GM21528 (cell line): ENCODE measurements at regions not wholly inside any gene's neighbourhood (a gene's known extent, or its start where the extent isn't known, plus 50 kb on each side); places are given as distances from the start of the nearest gene placed in this dataset.
"Not testable (repeated sequence)": the region's sequence is repeated elsewhere in the genome, so short reads cannot be mapped to it uniquely, and the experiment has no call there.

Source experiments
- ATAC-seq: cut with Tn5 transposase; IDR thresholded peaks from one replicate; pipeline ENCODE4 v1.9.1; 2021; ENCODE audit warnings: mild to moderate bottlenecking, moderate library complexity; ENCODE audit not compliant: unreplicated experiment, low FRiP score

GRCh38 chr4:128758314-128758922 is 51.1 kb upstream of the JADE1 start:
- no peak for ATAC-seq

DNA sequence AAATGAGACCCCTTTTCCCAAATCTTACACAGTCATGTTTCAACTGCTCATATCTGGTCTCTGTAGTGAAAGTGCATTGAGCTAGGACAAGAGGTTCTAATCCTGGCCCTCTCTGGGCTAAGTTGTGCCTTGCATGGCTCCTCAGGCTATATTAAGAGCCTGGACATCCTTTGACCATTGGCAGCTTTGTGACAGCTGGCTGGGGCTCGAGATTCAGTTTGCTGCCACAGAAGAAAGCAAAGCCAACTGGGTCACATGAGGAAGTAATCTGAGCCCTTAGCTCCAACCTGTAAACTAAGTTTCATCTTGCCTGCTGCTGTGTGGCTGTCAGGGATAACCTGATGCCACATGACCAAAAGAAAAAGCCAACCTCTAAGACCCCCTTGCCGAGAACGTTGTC is 51.8 kb upstream of the JADE1 start:
- ATAC-seq: no peak

DNA sequence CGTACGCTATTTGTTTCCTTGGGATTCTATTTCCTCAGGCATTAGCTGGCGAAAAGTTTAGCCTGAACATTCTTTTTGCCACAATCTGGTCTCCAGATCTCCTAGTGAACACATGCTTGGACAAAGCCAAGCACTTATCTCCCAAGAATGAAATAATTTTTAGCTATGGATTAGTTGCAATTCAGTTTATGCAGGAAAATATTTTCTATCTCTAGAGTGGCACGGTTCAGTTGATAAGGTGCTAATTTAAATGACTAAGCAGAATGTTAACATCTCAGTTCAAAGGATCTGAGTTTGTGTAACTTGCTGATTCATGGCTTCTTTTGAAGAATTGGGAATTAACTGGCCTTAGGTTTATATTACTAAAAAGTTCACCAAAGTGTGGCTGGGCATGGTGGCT is 58.1 kb upstream of the JADE1 start:
- no peak for ATAC-seq

DNA sequence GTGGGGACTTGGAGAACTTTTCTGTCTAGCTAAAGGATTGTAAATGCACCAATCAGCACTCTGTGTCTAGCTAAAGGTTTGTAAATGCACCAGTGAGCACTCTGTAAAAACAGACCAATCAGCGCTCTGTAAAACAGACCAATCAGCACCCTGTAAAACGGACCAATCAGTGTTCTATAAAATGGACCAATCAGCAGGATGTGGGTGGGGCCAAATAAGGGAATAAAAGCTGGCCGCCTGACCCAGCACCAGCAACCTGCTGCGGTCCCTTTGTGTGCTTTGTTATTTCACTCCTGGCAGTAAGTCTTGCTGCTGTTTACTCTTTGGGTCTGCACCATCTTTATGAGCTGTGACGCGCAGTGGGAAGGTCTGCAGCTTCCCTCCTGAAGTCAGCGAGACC is 67.8 kb upstream of the JADE1 start:
- ATAC-seq: not testable (repeated sequence)

DNA sequence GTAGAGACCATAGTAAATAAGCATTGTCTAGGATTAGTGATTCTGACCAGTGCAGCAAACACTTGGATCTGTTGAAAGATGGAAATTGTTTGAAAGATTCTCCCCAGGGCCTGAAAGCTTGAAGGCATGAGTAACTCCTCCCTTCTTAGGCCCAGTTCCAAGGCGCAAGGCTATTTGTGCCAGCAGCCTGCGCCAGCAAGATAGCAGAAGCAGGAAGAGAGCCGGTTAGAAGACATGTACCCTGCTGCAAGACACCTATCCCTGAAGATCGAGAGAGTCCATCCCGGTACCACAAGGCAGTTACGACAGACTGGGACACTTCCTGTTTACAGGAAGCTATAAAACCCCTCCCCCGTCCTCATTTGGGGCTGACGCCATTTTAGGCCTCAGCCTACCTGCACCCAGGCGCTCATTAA is 72.4 kb upstream of the JADE1 start:
- ATAC-seq: no peak

- no peak for ATAC-seq
These were observed 73.8 kb upstream of the JADE1 start for GRCh38 chr4:128735714-128736113.

GRCh38 chr4:128728190-128728589 is 81.3 kb upstream of the JADE1 start:
- ATAC-seq: no peak

GRCh38 chr4:128727658-128728057 is 81.8 kb upstream of the JADE1 start:
- no peak for ATAC-seq

DNA sequence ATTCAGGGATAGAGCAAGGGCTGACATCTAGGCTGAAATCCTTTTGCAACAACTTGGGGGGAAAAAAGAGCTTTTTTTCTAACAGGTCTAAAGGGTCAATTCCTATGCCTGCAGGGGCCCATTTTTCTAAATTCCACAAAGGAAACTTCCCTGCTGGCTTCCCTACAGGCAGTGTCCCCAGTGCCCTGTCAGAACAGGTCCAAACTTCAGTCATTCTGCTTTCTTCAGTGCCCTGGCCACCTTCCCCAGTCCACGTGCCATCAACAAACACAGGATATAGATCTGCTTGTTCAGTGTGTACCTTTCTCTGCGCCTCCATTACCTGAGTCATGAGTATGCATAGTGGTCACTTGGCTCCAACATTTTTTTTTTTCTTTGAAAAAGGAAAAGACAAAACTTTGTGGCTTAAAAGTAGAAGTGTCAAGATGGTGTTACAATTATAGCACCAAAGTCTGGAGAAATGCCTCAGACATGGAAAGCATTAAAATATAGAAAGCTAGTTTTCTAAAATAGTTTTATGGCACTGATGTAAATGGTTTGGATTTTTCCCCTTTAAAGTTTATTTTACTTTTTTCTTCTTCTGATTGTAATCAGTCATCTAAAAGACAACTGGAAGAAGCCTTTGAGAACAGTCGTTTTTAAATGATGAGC is 84.0 kb upstream of the JADE1 start:
- ATAC-seq: no peak

DNA sequence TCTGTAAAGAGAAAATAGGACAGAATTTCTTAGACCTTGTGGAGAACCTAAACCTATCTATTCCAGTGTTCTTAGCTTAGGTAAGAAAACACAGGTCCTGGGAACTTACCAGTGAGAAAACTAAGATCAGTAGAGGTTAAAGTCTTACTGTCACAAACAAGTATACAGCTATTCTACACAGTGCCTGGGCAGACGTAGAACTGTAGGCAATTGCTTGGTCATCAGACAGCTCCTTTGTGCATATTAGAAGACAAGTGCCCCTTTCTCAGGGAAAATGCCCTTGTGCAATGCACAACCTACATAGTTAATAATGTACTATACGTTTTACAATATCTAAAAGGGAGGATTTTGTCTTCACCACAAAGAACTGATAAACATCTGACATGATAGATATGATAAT is 86.6 kb upstream of the JADE1 start:
- no peak for ATAC-seq

- no peak for ATAC-seq
These were observed 87.6 kb upstream of the JADE1 start for GRCh38 chr4:128721896-128722295.

- ATAC-seq: no peak
These were observed 89.2 kb upstream of the JADE1 start for GRCh38 chr4:128720270-128720669.

- no peak for ATAC-seq
These were observed 90.7 kb upstream of the JADE1 start for GRCh38 chr4:128718768-128719167.

DNA sequence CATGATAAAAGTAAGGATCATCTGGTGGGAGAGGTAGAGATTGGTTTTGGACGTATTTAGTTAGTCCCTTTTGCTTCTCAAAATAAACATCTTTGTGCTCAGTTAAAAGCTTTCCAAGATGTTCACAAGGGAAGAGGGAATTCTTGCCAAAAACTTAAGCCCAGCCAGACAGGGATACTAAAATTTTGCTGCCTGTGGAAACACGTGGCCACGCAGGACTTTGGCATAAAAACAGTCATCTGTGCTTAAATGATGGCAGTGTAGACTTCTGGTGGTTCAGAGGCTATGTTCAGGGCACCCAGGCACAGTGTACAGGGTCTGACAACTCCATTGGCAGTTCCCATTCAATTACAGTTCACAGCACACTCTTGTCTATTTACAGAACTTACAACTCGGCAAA is 93.2 kb upstream of the JADE1 start:
- no peak for ATAC-seq

GRCh38 chr4:128715616-128716015 is 93.9 kb upstream of the JADE1 start:
- no peak for ATAC-seq

DNA sequence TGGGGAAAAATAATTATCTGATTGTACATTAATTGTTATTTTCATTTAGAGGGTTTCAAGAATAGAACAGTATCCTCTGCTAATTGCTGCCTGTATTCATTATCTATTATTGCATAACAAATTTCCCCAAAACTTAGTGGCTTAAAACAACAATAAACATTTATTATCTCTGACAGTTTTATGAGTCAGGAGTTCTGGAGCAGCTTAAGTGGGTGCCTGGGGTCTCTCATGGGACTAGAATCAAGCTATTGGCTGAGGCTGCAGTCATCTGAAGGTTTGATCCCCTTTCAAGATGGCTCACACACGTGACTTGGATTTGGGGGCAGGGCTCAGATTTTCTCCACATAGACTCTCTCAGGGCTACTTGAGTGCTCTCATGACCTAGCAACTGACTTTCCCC is 98.1 kb upstream of the JADE1 start:
- ATAC-seq: no peak

GRCh38 chr4:128709268-128709667 is 100.2 kb upstream of the JADE1 start:
- ATAC-seq: no peak

GRCh38 chr4:128707864-128708263 is 101.6 kb upstream of the JADE1 start:
- ATAC-seq: no peak

GRCh38 chr4:128703948-128704347 is 105.6 kb upstream of the JADE1 start:
- no peak for ATAC-seq

DNA sequence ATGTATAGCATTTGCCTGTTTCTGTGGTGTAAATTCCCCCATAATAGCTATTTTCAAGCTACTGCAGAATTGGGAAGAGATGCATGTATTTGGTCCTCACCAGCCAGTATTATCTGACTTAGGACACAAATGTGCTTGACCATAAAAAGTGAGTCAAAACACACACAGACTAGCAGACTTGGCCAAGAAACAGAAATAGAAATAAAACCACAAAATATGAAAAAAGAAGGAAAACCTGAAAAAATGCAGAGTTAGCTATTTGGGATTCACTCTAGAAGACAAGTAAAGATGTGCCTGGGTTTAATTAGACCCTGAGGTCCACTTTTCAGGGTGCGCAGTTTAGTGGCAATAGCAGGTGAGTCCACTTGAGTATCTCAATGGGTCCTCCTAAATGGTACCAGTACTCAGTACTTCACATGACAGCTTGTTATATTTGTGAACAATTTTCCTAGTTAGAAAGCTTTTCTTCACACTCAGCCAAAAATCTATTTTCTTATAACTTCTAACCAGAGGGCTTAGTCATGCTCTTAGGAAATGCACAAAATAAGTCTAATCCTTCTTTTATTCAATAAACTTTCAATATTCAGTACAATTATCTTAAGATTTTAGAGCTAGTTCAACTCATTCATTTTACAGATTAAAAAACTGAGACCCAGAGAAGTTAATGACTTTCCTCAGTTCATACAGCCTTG is 108.7 kb upstream of the JADE1 start:
- no peak for ATAC-seq

- no peak for ATAC-seq
These were observed 111.1 kb upstream of the JADE1 start for GRCh38 chr4:128698386-128698785.

- ATAC-seq: no peak
These were observed 112.2 kb upstream of the JADE1 start for GRCh38 chr4:128697323-128697722.
